SH-SY5Y (cell line): ENCODE measurements at regions not wholly inside any gene's neighbourhood (a gene's known extent, or its start where the extent isn't known, plus 50 kb on each side); places are given as distances from the start of the nearest gene placed in this dataset.

Experiments used
- GATA2 ChIP-seq: IDR thresholded peaks from 2 replicates; pipeline ENCODE4 v1.6.1; 2011; ENCODE audit warnings: mild to moderate bottlenecking, low read depth, low read length
- GATA3 ChIP-seq: IDR thresholded peaks from 2 replicates; pipeline ENCODE4 v1.6.1; 2011; ENCODE audit warnings: low read depth, mild to moderate bottlenecking, low read length, moderate library complexity

DNA sequence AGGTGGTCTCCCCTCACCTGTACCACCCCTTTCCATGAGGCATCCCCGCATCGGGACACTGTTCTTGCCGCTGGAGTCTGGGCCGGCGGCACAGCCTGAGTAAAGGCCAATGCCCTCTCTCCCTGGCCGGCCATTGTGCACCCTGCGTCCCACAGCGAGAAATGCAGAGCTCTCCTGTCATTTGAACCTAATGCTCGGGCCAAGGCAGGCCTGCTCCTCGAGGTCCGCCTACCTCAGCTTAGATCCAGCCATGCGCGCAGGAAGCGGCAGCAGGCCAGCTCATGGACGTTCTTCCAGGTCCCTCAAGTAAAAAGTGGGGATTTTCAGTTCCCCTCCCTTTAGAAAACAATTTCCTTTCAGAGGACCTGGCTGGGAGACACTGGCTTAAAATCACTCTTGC lies 135.0 kb downstream of the HSD17B3 start:
- no peak for TF ChIP-seq GATA2
- TF ChIP-seq GATA3, result no peak
